WTC11 (cell line): ENCODE measurements at regions not wholly inside any gene's neighbourhood (a gene's known extent, or its start where the extent isn't known, plus 50 kb on each side); places are given as distances from the start of the nearest gene placed in this dataset.

Experiments
- ATAC-seq: fragments of 200-7000 bp; cut with Tn5 transposase; 2 replicates; pipeline ENCODE4 v1.10.0; 2021; ENCODE audit warnings: mild to moderate bottlenecking, moderate library complexity
- CTCF ChIA-PET: fragments of 300-600 bp; sonication (Branson Sonifier 250); formaldehyde crosslinking; loops from one replicate; lab custom pipeline; 2021; ENCODE audit warnings: antibody characterized with exemption; lab: Charles Lee
- POLR2A ChIA-PET: fragments of 350-600 bp; sonication (Branson Sonifier 250); formaldehyde crosslinking; loops from one replicate; lab custom pipeline; 2021; ENCODE audit warnings: antibody characterized with exemption; lab: Charles Lee
- DNase-seq: peaks from one replicate; pipeline ENCODE4 v3.0.0; 2021; ENCODE audit warnings: low spot score
- H3K27ac Mint-ChIP-seq: 2 replicates; pipeline ENCODE4 v1.8.0; 2021; ENCODE audit warnings: mixed read lengths
- H3K27me3 Mint-ChIP-seq: 2 replicates; pipeline ENCODE4 v1.8.0; 2021; ENCODE audit warnings: low read depth, mild to moderate bottlenecking, moderate library complexity, mixed read lengths
- H3K36me3 Mint-ChIP-seq: 2 replicates; pipeline ENCODE4 v1.8.0; 2021; ENCODE audit warnings: mixed read lengths
- H3K4me1 Mint-ChIP-seq: 2 replicates; pipeline ENCODE4 v1.8.0; 2022; ENCODE audit warnings: mixed read lengths
- H3K4me3 Mint-ChIP-seq: 2 replicates; pipeline ENCODE4 v1.8.0; 2021; ENCODE audit warnings: mild to moderate bottlenecking, moderate library complexity, mixed read lengths
- H3K9me3 Mint-ChIP-seq: 2 replicates; pipeline ENCODE4 v1.8.0; 2021; ENCODE audit warnings: mixed read lengths
- CREM ChIP-seq: sonication (generic); formaldehyde crosslinking; IDR thresholded peaks from 2 replicates; pipeline ENCODE4 v1.8.1; 2022; ENCODE audit warnings: mild to moderate bottlenecking, missing genetic modification reagents, moderate library complexity
- IRF2 ChIP-seq: sonication (generic); formaldehyde crosslinking; IDR thresholded peaks from 2 replicates; pipeline ENCODE4 v1.8.0; 2022; ENCODE audit warnings: low read depth, missing genetic modification reagents, borderline replicate concordance
- NR3C1 ChIP-seq: sonication (generic); formaldehyde crosslinking; conservative IDR thresholded peaks from 2 replicates; pipeline ENCODE4 v1.8.1; 2023; ENCODE audit warnings: low read depth, mild to moderate bottlenecking, missing genetic modification reagents
- TCF7 ChIP-seq: sonication (generic); formaldehyde crosslinking; IDR thresholded peaks from 2 replicates; pipeline ENCODE4 v1.8.0; 2022; ENCODE audit warnings: mild to moderate bottlenecking, low read depth, missing genetic modification reagents, moderate library complexity
- ZNF121 ChIP-seq: sonication (generic); formaldehyde crosslinking; IDR thresholded peaks from 2 replicates; pipeline ENCODE4 v1.8.0; 2023; ENCODE audit warnings: missing genetic modification reagents
- ZNF232 ChIP-seq: sonication (generic); formaldehyde crosslinking; IDR thresholded peaks from 2 replicates; pipeline ENCODE4 v1.8.0; 2022; ENCODE audit warnings: mild to moderate bottlenecking, missing genetic modification reagents
- ZNF671 ChIP-seq: fragments of 250-450 bp; sonication (Bioruptor Pico); IDR thresholded peaks from 2 replicates; pipeline ENCODE4 v1.8.0; 2021; ENCODE audit warnings: mild to moderate bottlenecking
- TF ChIP-seq, protein P1 (sequence below): sonication (generic); formaldehyde crosslinking; IDR thresholded peaks from 2 replicates; pipeline ENCODE4 v1.8.1; 2023; ENCODE audit warnings: mild to moderate bottlenecking, missing genetic modification reagents, borderline replicate concordance
- TF ChIP-seq, protein P2 (sequence below): fragments of 250-450 bp; sonication (Bioruptor Pico); IDR thresholded peaks from 2 replicates; pipeline ENCODE4 v2.1.2; 2022; ENCODE audit warnings: mild to moderate bottlenecking, moderate library complexity
- TF ChIP-seq, protein P3 (sequence below): sonication (generic); formaldehyde crosslinking; IDR thresholded peaks from 2 replicates; pipeline ENCODE4 v1.8.1; 2022; ENCODE audit warnings: mild to moderate bottlenecking, moderate library complexity, missing genetic modification reagents
- TF ChIP-seq, protein P4 (sequence below): fragments of 250-450 bp; sonication (Bioruptor Pico); IDR thresholded peaks from 2 replicates; pipeline ENCODE4 v1.8.0; 2021; ENCODE audit warnings: mild to moderate bottlenecking
- TF ChIP-seq, protein P5 (sequence below): fragments of 250-450 bp; sonication (Bioruptor Pico); IDR thresholded peaks from 2 replicates; pipeline ENCODE4 v1.9.0; 2021; ENCODE audit warnings: mild to moderate bottlenecking
- TF ChIP-seq, protein P6 (sequence below): sonication (generic); formaldehyde crosslinking; IDR thresholded peaks from 2 replicates; pipeline ENCODE4 v1.8.1; 2022; ENCODE audit warnings: missing genetic modification reagents, borderline replicate concordance
- TF ChIP-seq, protein P7 (sequence below): fragments of 200-600 bp; IDR thresholded peaks from 2 replicates; pipeline ENCODE4 v1.8.0; 2022; ENCODE audit warnings: antibody characterized with exemption
- TF ChIP-seq, protein P8 (sequence below): sonication (generic); formaldehyde crosslinking; IDR thresholded peaks from 2 replicates; pipeline ENCODE4 v1.8.1; 2023; ENCODE audit warnings: mild to moderate bottlenecking, missing genetic modification reagents, moderate library complexity
- TF ChIP-seq, protein P9 (sequence below): sonication (generic); formaldehyde crosslinking; IDR thresholded peaks from 2 replicates; pipeline ENCODE4 v1.8.0; 2022; ENCODE audit warnings: mild to moderate bottlenecking, missing genetic modification reagents
- TF ChIP-seq, protein P10 (sequence below): sonication (generic); formaldehyde crosslinking; IDR thresholded peaks from 2 replicates; pipeline ENCODE4 v1.8.1; 2023; ENCODE audit warnings: mild to moderate bottlenecking, missing genetic modification reagents
- TF ChIP-seq, protein P11 (sequence below): sonication (generic); formaldehyde crosslinking; IDR thresholded peaks from 2 replicates; pipeline ENCODE4 v1.8.0; 2022; ENCODE audit warnings: mild to moderate bottlenecking, missing genetic modification reagents

DNA sequence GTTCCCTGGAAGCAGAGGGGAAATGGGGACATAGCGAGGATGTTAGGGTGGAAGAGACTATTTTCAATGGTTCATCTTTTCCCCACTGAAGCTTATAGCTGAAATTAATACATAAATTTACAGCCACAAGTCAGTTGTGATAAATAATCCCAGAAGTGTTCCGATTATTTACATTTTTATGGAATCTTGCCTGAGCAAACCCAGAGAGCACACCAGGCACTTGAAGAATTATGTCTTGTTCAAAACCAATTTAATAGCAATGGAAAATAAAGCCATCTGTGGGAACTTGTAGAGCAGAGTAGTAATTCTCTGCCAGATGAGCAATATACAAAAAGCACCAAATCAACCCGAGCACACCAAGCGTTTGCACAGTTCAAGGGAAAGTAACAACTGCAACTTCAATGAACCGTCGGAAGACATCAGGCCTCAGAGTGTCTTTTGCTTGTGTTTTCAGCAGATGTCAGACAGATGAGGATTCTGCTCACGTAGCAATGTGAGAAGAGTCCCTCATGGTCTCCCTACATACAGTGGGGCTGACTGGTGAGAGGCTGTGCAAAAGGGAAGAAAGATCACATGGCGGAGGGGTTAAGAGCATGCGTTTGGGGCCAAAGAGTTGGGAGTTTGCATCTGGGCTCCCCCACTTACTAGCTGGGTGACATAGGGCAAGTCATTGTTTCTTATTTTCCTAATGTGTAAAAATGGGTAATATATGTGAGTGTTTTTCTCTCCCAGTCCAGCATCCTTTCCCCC lies 148.7 kb upstream of the HS3ST2 start:
- no peak overlapping the region for H3K4me3 Mint-ChIP-seq
- ATAC-seq: no peak
- H3K36me3 Mint-ChIP-seq: no peaks in the 10 kb centered on the region
- no peaks in the 10 kb centered on the region for H3K4me1 Mint-ChIP-seq
- ChIA-PET POLR2A (no interaction called here), CTCF (no interaction called here)
- H3K9me3 Mint-ChIP-seq: no peaks in the 10 kb centered on the region
- no peaks in the 10 kb centered on the region for H3K27me3 Mint-ChIP-seq
- no peak for TF ChIP-seq NR3C1 (CRISPR knock-in tag)
- TF ChIP-seq, protein P1, sequence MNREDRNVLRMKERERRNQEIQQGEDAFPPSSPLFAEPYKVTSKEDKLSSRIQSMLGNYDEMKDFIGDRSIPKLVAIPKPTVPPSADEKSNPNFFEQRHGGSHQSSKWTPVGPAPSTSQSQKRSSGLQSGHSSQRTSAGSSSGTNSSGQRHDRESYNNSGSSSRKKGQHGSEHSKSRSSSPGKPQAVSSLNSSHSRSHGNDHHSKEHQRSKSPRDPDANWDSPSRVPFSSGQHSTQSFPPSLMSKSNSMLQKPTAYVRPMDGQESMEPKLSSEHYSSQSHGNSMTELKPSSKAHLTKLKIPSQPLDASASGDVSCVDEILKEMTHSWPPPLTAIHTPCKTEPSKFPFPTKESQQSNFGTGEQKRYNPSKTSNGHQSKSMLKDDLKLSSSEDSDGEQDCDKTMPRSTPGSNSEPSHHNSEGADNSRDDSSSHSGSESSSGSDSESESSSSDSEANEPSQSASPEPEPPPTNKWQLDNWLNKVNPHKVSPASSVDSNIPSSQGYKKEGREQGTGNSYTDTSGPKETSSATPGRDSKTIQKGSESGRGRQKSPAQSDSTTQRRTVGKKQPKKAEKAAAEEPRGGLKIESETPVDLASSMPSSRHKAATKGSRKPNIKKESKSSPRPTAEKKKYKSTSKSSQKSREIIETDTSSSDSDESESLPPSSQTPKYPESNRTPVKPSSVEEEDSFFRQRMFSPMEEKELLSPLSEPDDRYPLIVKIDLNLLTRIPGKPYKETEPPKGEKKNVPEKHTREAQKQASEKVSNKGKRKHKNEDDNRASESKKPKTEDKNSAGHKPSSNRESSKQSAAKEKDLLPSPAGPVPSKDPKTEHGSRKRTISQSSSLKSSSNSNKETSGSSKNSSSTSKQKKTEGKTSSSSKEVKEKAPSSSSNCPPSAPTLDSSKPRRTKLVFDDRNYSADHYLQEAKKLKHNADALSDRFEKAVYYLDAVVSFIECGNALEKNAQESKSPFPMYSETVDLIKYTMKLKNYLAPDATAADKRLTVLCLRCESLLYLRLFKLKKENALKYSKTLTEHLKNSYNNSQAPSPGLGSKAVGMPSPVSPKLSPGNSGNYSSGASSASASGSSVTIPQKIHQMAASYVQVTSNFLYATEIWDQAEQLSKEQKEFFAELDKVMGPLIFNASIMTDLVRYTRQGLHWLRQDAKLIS: no peak
- TF ChIP-seq, protein P2, sequence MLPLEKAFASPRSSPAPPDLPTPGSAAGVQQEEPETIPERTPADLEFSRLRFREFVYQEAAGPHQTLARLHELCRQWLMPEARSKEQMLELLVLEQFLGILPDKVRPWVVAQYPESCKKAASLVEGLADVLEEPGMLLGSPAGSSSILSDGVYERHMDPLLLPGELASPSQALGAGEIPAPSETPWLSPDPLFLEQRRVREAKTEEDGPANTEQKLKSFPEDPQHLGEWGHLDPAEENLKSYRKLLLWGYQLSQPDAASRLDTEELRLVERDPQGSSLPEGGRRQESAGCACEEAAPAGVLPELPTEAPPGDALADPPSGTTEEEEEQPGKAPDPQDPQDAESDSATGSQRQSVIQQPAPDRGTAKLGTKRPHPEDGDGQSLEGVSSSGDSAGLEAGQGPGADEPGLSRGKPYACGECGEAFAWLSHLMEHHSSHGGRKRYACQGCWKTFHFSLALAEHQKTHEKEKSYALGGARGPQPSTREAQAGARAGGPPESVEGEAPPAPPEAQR (CRISPR knock-in tag): no peak
- no peak for TF ChIP-seq ZNF671 (CRISPR knock-in tag)
- no peak for TF ChIP-seq TCF7 (CRISPR knock-in tag)
- TF ChIP-seq, protein P3, sequence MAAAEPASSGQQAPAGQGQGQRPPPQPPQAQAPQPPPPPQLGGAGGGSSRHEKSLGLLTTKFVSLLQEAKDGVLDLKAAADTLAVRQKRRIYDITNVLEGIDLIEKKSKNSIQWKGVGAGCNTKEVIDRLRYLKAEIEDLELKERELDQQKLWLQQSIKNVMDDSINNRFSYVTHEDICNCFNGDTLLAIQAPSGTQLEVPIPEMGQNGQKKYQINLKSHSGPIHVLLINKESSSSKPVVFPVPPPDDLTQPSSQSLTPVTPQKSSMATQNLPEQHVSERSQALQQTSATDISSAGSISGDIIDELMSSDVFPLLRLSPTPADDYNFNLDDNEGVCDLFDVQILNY (CRISPR knock-in tag): no peak
- no peak for TF ChIP-seq ZNF232 (CRISPR knock-in tag)
- TF ChIP-seq IRF2: no peak
- TF ChIP-seq ZNF121 (CRISPR knock-in tag): no peak
- TF ChIP-seq, protein P4, sequence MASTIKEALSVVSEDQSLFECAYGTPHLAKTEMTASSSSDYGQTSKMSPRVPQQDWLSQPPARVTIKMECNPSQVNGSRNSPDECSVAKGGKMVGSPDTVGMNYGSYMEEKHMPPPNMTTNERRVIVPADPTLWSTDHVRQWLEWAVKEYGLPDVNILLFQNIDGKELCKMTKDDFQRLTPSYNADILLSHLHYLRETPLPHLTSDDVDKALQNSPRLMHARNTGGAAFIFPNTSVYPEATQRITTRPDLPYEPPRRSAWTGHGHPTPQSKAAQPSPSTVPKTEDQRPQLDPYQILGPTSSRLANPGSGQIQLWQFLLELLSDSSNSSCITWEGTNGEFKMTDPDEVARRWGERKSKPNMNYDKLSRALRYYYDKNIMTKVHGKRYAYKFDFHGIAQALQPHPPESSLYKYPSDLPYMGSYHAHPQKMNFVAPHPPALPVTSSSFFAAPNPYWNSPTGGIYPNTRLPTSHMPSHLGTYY: no peak
- TF ChIP-seq, protein P5, sequence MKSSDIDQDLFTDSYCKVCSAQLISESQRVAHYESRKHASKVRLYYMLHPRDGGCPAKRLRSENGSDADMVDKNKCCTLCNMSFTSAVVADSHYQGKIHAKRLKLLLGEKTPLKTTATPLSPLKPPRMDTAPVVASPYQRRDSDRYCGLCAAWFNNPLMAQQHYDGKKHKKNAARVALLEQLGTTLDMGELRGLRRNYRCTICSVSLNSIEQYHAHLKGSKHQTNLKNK (CRISPR knock-in tag): no peak
- TF ChIP-seq, protein P6, sequence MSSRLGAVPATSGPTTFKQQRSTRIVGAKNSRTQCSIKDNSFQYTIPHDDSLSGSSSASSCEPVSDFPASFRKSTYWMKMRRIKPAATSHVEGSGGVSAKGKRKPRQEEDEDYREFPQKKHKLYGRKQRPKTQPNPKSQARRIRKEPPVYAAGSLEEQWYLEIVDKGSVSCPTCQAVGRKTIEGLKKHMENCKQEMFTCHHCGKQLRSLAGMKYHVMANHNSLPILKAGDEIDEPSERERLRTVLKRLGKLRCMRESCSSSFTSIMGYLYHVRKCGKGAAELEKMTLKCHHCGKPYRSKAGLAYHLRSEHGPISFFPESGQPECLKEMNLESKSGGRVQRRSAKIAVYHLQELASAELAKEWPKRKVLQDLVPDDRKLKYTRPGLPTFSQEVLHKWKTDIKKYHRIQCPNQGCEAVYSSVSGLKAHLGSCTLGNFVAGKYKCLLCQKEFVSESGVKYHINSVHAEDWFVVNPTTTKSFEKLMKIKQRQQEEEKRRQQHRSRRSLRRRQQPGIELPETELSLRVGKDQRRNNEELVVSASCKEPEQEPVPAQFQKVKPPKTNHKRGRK (CRISPR knock-in tag): no peak
- no peak for TF ChIP-seq CREM (CRISPR knock-in tag)
- TF ChIP-seq, protein P7, sequence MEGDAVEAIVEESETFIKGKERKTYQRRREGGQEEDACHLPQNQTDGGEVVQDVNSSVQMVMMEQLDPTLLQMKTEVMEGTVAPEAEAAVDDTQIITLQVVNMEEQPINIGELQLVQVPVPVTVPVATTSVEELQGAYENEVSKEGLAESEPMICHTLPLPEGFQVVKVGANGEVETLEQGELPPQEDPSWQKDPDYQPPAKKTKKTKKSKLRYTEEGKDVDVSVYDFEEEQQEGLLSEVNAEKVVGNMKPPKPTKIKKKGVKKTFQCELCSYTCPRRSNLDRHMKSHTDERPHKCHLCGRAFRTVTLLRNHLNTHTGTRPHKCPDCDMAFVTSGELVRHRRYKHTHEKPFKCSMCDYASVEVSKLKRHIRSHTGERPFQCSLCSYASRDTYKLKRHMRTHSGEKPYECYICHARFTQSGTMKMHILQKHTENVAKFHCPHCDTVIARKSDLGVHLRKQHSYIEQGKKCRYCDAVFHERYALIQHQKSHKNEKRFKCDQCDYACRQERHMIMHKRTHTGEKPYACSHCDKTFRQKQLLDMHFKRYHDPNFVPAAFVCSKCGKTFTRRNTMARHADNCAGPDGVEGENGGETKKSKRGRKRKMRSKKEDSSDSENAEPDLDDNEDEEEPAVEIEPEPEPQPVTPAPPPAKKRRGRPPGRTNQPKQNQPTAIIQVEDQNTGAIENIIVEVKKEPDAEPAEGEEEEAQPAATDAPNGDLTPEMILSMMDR: no peak
- TF ChIP-seq, protein P8, sequence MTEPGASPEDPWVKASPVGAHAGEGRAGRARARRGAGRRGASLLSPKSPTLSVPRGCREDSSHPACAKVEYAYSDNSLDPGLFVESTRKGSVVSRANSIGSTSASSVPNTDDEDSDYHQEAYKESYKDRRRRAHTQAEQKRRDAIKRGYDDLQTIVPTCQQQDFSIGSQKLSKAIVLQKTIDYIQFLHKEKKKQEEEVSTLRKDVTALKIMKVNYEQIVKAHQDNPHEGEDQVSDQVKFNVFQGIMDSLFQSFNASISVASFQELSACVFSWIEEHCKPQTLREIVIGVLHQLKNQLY: no peak
- TF ChIP-seq, protein P9, sequence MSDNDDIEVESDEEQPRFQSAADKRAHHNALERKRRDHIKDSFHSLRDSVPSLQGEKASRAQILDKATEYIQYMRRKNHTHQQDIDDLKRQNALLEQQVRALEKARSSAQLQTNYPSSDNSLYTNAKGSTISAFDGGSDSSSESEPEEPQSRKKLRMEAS (CRISPR knock-in tag): no peak
- TF ChIP-seq, protein P10, sequence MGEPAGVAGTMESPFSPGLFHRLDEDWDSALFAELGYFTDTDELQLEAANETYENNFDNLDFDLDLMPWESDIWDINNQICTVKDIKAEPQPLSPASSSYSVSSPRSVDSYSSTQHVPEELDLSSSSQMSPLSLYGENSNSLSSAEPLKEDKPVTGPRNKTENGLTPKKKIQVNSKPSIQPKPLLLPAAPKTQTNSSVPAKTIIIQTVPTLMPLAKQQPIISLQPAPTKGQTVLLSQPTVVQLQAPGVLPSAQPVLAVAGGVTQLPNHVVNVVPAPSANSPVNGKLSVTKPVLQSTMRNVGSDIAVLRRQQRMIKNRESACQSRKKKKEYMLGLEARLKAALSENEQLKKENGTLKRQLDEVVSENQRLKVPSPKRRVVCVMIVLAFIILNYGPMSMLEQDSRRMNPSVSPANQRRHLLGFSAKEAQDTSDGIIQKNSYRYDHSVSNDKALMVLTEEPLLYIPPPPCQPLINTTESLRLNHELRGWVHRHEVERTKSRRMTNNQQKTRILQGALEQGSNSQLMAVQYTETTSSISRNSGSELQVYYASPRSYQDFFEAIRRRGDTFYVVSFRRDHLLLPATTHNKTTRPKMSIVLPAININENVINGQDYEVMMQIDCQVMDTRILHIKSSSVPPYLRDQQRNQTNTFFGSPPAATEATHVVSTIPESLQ: no peak
- TF ChIP-seq, protein P11, sequence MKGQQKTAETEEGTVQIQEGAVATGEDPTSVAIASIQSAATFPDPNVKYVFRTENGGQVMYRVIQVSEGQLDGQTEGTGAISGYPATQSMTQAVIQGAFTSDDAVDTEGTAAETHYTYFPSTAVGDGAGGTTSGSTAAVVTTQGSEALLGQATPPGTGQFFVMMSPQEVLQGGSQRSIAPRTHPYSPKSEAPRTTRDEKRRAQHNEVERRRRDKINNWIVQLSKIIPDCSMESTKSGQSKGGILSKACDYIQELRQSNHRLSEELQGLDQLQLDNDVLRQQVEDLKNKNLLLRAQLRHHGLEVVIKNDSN (CRISPR knock-in tag): no peak
- no peak overlapping the region for H3K27ac Mint-ChIP-seq
- DNase-seq: no peak
